GM12878 (cell line): ENCODE measurements at regions not wholly inside any gene's neighbourhood (a gene's known extent, or its start where the extent isn't known, plus 50 kb on each side); places are given as distances from the start of the nearest gene placed in this dataset.

Source experiments
- ATAC-seq: fragments of 200-7000 bp; cut with Tn5 transposase; 3 replicates; pipeline ENCODE4 v1.9.1; 2020; ENCODE audit warnings: mild to moderate bottlenecking, moderate library complexity
- BruUV-seq: library from RNA; stranded (reverse); fragments of 400-500 nt; replicated peaks from 2 replicates; lab custom pipeline; 2021; lab: Mats Ljungman, UMichigan
- CTCF ChIA-PET: fragments of 300-600 bp; sonication (Branson Sonifier 250); formaldehyde crosslinking; extraction: SDS; loops from one replicate; lab custom pipeline; 2021; ENCODE audit warnings: inconsistent platforms; lab: Yijun Ruan, JAX
- POLR2A ChIA-PET: fragments of 350-600 bp; formaldehyde crosslinking; extraction: SDS; loops from one replicate; lab custom pipeline; 2021; ENCODE audit warnings: inconsistent platforms; lab: Charles Lee
- RAD21 ChIA-PET: fragments of 300-600 bp; sonication (Branson Sonifier 250); formaldehyde crosslinking; loops from one replicate; lab custom pipeline; 2023; ENCODE audit warnings: antibody characterized with exemption; ENCODE audit not compliant: unreplicated experiment; lab: Charles Lee
- SMC1A ChIA-PET: fragments of 300-600 bp; sonication (Branson Sonifier 250); formaldehyde crosslinking; loops from one replicate; lab custom pipeline; 2023; ENCODE audit not compliant: unreplicated experiment, uncharacterized antibody; lab: Charles Lee
- DNase-seq: peaks from one replicate; pipeline ENCODE4 v3.0.0-alpha.2; 2011; ENCODE audit warnings: low read depth, low spot score
- FAIRE-seq: peaks from 3 replicates; lab custom pipeline; 2011; peaks lifted over from hg19 to GRCh38; lab: Jason Lieb, UNC
- H2AFZ ChIP-seq: 2 replicates; pipeline ENCODE4 v1.6.0; 2011; ENCODE audit warnings: low read depth, low read length, control low read depth; ENCODE audit not compliant: control insufficient read depth
- H3K27ac ChIP-seq: 2 replicates; pipeline ENCODE4 v1.5.1; 2011; ENCODE audit warnings: control low read depth; ENCODE audit not compliant: control insufficient read depth, insufficient read depth
- H3K27me3 ChIP-seq, 2 experiments: replicated peaks in 1 of 2; 2 replicates each; pipeline versions ENCODE4 v1.6.0 to v1.6.1; 2011; ENCODE audit warnings: low read length in 1 of 2; ENCODE audit not compliant: control insufficient read depth in 2 of 2, insufficient read depth in 2 of 2
- H3K36me3 ChIP-seq, 2 experiments: 2 replicates each; pipeline ENCODE4 v1.5.1; 2011; ENCODE audit warnings: low read length in 1 of 2; ENCODE audit not compliant: control insufficient read depth in 2 of 2, insufficient read depth in 2 of 2
- H3K4me1 ChIP-seq: 2 replicates; pipeline ENCODE4 v1.6.1; 2011; ENCODE audit warnings: mild to moderate bottlenecking, low read length, moderate library complexity, mixed read lengths; ENCODE audit not compliant: control insufficient read depth, insufficient read depth
- H3K4me2 ChIP-seq: 2 replicates; pipeline ENCODE4 v1.6.0; 2011; ENCODE audit warnings: control low read depth; ENCODE audit not compliant: control insufficient read depth, insufficient read depth
- H3K4me3 ChIP-seq: fragments of 200-600 bp; sonication (generic); 2 replicates; pipeline ENCODE4 v1.5.1; 2016
- H3K79me2 ChIP-seq: 2 replicates; pipeline ENCODE4 v1.6.0; 2011; ENCODE audit warnings: low read length; ENCODE audit not compliant: control insufficient read depth, insufficient read depth
- H3K9ac ChIP-seq: 2 replicates; pipeline ENCODE4 v1.8.0; 2011; ENCODE audit warnings: low read length, control low read depth, mixed read lengths; ENCODE audit not compliant: control insufficient read depth, insufficient read depth
- H3K9me3 ChIP-seq: replicated peaks from 3 replicates; pipeline ENCODE4 v1.5.1; 2011; ENCODE audit warnings: mild to moderate bottlenecking, low read length; ENCODE audit not compliant: control insufficient read depth, insufficient read depth
- H4K20me1 ChIP-seq: 2 replicates; pipeline ENCODE4 v1.6.0; 2011; ENCODE audit not compliant: control insufficient read depth, insufficient read depth
- ASH2L ChIP-seq: fragments of 300-600, 200-600 bp; sonication (generic); IDR thresholded peaks from 2 replicates; pipeline ENCODE4 v1.6.1; 2017; ENCODE audit warnings: low read depth, mild to moderate bottlenecking, borderline replicate concordance
- ATF2 ChIP-seq: IDR thresholded peaks from 2 replicates; pipeline ENCODE4 v1.6.1; 2012; ENCODE audit warnings: low read length, inconsistent platforms
- CBFB ChIP-seq: IDR thresholded peaks from 2 replicates; pipeline ENCODE4 v1.6.1; 2016; ENCODE audit warnings: antibody characterized with exemption, low read depth
- E2F4 ChIP-seq: IDR thresholded peaks from 2 replicates; pipeline ENCODE4 v1.6.1; 2012; ENCODE audit warnings: low read depth, low read length, improper control_type of control experiment
- ESRRA ChIP-seq: IDR thresholded peaks from 2 replicates; pipeline ENCODE4 v1.6.1; 2012; ENCODE audit warnings: mild to moderate bottlenecking, low read length, improper control_type of control experiment
- IKZF2 ChIP-seq, 2 experiments: fragments of 450-650 bp; IDR thresholded peaks; 2 replicates each; pipeline ENCODE4 v1.6.1; 2017; ENCODE audit warnings: mild to moderate bottlenecking in 2 of 2, moderate library complexity in 2 of 2
- JUNB ChIP-seq: IDR thresholded peaks from 2 replicates; pipeline ENCODE4 v1.6.1; 2016; ENCODE audit warnings: antibody characterized with exemption, mild to moderate bottlenecking
- KDM1A ChIP-seq: fragments of 200-600 bp; sonication (generic); IDR thresholded peaks from 2 replicates; pipeline ENCODE4 v1.6.1; 2016; ENCODE audit warnings: borderline replicate concordance
- NRF1 ChIP-seq: conservative IDR thresholded peaks from 2 replicates; pipeline ENCODE4 v1.6.1; 2011; ENCODE audit warnings: mild to moderate bottlenecking, low read depth, low read length, improper control_type of control experiment
- PML ChIP-seq: IDR thresholded peaks from 2 replicates; pipeline ENCODE4 v1.6.1; 2012; ENCODE audit warnings: low read length, inconsistent platforms
- POLR2A ChIP-seq: IDR thresholded peaks from 2 replicates; pipeline ENCODE4 v1.6.1; 2011; ENCODE audit warnings: low read depth, mild to moderate bottlenecking, low read length
- SMC3 ChIP-seq: IDR thresholded peaks from 2 replicates; pipeline ENCODE4 v1.6.1; 2011; ENCODE audit warnings: low read length, improper control_type of control experiment, borderline replicate concordance
- TARDBP ChIP-seq: IDR thresholded peaks from 2 replicates; pipeline ENCODE4 v1.6.1; 2016; ENCODE audit warnings: borderline replicate concordance
- WRNIP1 ChIP-seq: IDR thresholded peaks from 2 replicates; pipeline ENCODE4 v1.6.1; 2011; ENCODE audit warnings: low read depth, low read length, improper control_type of control experiment, borderline replicate concordance
- ZBTB11 ChIP-seq: fragments of 450-650 bp; formaldehyde crosslinking; IDR thresholded peaks from 2 replicates; pipeline ENCODE4 v1.5.0; 2022; ENCODE audit warnings: mild to moderate bottlenecking, missing genetic modification characterization
- WGBS: methylation state at CpG from one replicate; pipeline ENCODE4 v1.1.6; 2016; ENCODE audit warnings: low lambda C conversion rate; ENCODE audit not compliant: insufficient replicate concordance, insufficient coverage; ENCODE audit errors: missing lambda C conversion rate; 5-methylcytosine and 5-hydroxymethylcytosine counted together
- in situ Hi-C: fragments of 300-500 bp; cut with MboI; formaldehyde crosslinking; loops from 9 replicates; pipeline ENCODE4 v1.14.3; 2018; ENCODE audit warnings: mixed read lengths
- intact Hi-C: fragments of 100-400 bp; cut with micrococcal nuclease; formaldehyde crosslinking; loops from one replicate; pipeline ENCODE4 v1.14.2; 2022; ENCODE audit not compliant: unreplicated experiment
- TF ChIP-seq, protein P1 (sequence below): IDR thresholded peaks from 2 replicates; pipeline ENCODE4 v1.6.1; 2012; ENCODE audit warnings: low read depth, low read length, improper control_type of control experiment
- TF ChIP-seq, protein P2 (sequence below): fragments of 450-650 bp; conservative IDR thresholded peaks from 2 replicates; pipeline ENCODE4 v1.6.1; 2017; ENCODE audit warnings: mild to moderate bottlenecking, moderate library complexity

DNA sequence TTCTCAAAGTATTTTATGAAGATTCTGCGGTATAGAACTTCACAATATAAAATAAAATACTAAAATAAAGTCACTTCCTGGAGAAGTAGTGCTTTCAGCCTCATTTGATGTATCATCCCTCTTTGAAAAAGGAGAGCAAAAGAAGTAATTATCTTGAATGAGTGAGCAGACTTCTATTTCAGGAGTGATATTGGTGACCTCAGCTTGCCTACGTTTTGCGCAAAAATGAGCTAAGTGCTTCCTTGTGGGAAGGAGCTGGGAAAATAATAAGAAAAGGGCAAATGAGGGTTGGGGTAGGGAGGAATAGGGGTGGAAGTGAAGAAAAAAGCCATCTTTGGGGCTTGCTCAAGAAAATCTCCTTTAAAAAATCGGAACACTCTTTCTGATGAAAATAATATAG, 1773.6 kb downstream of the OLFM4 start:
- Histone ChIP-seq H3K4me2 (no peak overlapping the region), H2AFZ (no peak overlapping the region), H4K20me1 (no peaks in the 10 kb centered on the region), H3K27me3 (no peaks in the 10 kb centered on the region), H3K9me3 (no peaks in the 10 kb centered on the region), H3K36me3 (no peaks in the 10 kb centered on the region), H3K27ac (no peak overlapping the region), H3K9ac (no peak overlapping the region), H3K4me3 (no peak overlapping the region), H3K79me2 (no peaks in the 10 kb centered on the region), H3K4me1 (no peaks in the 10 kb centered on the region)
- WGBS = 55% methylated on average over 4 of the region's 4 CpGs
- DNase-seq (no peak), FAIRE-seq (no peak), ATAC-seq (no peak)
- ChIA-PET POLR2A (no interaction called here), SMC1A (no interaction called here), RAD21 (no interaction called here), CTCF (no interaction called here)
- in situ Hi-C loops (no loop called here), intact Hi-C loops (no loop called here)
- BruUV-seq = no TSS peak
- TF ChIP-seq WRNIP1 = no peak
- no peak for TF ChIP-seq JUNB
- TF ChIP-seq, protein P1, sequence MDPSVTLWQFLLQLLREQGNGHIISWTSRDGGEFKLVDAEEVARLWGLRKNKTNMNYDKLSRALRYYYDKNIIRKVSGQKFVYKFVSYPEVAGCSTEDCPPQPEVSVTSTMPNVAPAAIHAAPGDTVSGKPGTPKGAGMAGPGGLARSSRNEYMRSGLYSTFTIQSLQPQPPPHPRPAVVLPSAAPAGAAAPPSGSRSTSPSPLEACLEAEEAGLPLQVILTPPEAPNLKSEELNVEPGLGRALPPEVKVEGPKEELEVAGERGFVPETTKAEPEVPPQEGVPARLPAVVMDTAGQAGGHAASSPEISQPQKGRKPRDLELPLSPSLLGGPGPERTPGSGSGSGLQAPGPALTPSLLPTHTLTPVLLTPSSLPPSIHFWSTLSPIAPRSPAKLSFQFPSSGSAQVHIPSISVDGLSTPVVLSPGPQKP = no peak
- no peak for TF ChIP-seq ASH2L
- no peak for TF ChIP-seq PML
- TF ChIP-seq ZBTB11 (CRISPR knock-in tag) = no peak
- TF ChIP-seq KDM1A = no peak
- TF ChIP-seq CBFB = no peak
- no peak for TF ChIP-seq IKZF2 (IDR thresholded peaks at IDR 0.05)
- no peak for TF ChIP-seq SMC3
- no peak for TF ChIP-seq E2F4
- no peak for TF ChIP-seq ATF2
- TF ChIP-seq POLR2A = no peak
- TF ChIP-seq, protein P2, sequence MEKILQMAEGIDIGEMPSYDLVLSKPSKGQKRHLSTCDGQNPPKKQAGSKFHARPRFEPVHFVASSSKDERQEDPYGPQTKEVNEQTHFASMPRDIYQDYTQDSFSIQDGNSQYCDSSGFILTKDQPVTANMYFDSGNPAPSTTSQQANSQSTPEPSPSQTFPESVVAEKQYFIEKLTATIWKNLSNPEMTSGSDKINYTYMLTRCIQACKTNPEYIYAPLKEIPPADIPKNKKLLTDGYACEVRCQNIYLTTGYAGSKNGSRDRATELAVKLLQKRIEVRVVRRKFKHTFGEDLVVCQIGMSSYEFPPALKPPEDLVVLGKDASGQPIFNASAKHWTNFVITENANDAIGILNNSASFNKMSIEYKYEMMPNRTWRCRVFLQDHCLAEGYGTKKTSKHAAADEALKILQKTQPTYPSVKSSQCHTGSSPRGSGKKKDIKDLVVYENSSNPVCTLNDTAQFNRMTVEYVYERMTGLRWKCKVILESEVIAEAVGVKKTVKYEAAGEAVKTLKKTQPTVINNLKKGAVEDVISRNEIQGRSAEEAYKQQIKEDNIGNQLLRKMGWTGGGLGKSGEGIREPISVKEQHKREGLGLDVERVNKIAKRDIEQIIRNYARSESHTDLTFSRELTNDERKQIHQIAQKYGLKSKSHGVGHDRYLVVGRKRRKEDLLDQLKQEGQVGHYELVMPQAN = no peak
- TF ChIP-seq ESRRA = no peak
- no peak for TF ChIP-seq NRF1
- no peak for TF ChIP-seq TARDBP
